Activated CD4-positive, alpha-beta T cell treated with anti-CD3 and anti-CD28 coated beads for 36 hours (primary cell): ENCODE measurements at regions not wholly inside any gene's neighbourhood (a gene's known extent, or its start where the extent isn't known, plus 50 kb on each side); places are given as distances from the start of the nearest gene placed in this dataset.

Source experiments
- ATAC-seq: fragments of 200-7000 bp; cut with Tn5 transposase; one replicate; pipeline ENCODE4 v1.10.0; 2021; ENCODE audit warnings: mild to moderate bottlenecking, moderate library complexity
- CTCF ChIA-PET: fragments of 350-600 bp; sonication (Branson Sonifier 250); formaldehyde crosslinking; loops from one replicate; lab custom pipeline; 2021; ENCODE audit warnings: antibody characterized with exemption; lab: Charles Lee
- POLR2A ChIA-PET: fragments of 350-600 bp; sonication (Branson Sonifier 250); formaldehyde crosslinking; loops from one replicate; lab custom pipeline; 2021; ENCODE audit warnings: antibody characterized with exemption, inconsistent platforms; lab: Charles Lee
- DNase-seq: peaks from one replicate; pipeline ENCODE4 v3.0.0-alpha.2; 2020
- H3K27ac Mint-ChIP-seq: one replicate; pipeline ENCODE4 v1.8.0; 2021; ENCODE audit warnings: mixed read lengths
- H3K27me3 Mint-ChIP-seq: one replicate; pipeline ENCODE4 v1.8.0; 2021; ENCODE audit warnings: mixed read lengths
- H3K36me3 Mint-ChIP-seq: one replicate; pipeline ENCODE4 v1.8.0; 2021; ENCODE audit warnings: low read depth, mixed read lengths
- H3K4me1 Mint-ChIP-seq: one replicate; pipeline ENCODE4 v1.8.0; 2021; ENCODE audit warnings: mixed read lengths
- H3K4me3 Mint-ChIP-seq: one replicate; pipeline ENCODE4 v1.8.0; 2021; ENCODE audit warnings: mild to moderate bottlenecking, moderate library complexity, mixed read lengths
- H3K9me3 Mint-ChIP-seq: one replicate; pipeline ENCODE4 v1.8.0; 2021; ENCODE audit warnings: low read depth, mixed read lengths
- intact Hi-C, 2 experiments: fragments of 100-400 bp; cut with DNase I in 1 of 2; cut with micrococcal nuclease in 1 of 2; formaldehyde crosslinking; loops; one replicate each; pipeline versions ENCODE4 v1.14.2 to v1.15.1; 2022 to 2024; cut with DNase I, micrococcal nuclease

DNA sequence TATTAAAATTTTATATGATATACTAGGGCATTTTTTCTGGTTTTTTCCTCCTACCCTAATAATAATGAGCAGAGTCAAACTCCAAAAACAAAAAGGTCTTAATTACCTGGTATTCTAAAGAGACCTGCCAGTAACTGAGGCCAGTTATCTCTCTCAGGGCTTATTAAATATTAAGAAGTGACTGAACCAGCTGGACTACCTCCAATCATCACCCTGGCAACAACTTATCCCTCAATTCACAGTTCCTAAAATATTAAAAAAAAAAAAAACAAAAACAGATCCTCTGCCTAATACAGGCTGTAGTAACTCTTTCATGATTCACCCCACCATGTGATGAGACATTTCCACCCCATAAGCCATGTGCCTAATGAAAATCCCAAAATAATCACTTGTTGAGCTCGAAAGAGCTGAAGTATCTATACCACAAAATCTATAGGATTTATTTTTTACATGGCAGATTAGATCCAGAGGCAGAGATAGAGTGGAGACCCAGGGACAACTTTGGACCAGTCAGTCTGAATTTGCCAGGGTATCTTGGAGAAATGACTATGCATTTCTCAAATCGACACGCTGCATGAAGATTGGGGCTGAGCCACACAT lies 698.0 kb downstream of the FAT4 start:
- ChIA-PET CTCF (no interaction called here), POLR2A (no interaction called here)
- Mint-ChIP-seq H3K4me1 (no peaks in the 10 kb centered on the region), H3K9me3 (peaks cover 10% of the 10 kb centered on the region), H3K27me3 (no peaks in the 10 kb centered on the region), H3K27ac (no peak overlapping the region), H3K36me3 (no peaks in the 10 kb centered on the region), H3K4me3 (no peak overlapping the region)
- intact Hi-C loops: no loop called here
- DNase-seq (no peak), ATAC-seq (no peak)

DNA sequence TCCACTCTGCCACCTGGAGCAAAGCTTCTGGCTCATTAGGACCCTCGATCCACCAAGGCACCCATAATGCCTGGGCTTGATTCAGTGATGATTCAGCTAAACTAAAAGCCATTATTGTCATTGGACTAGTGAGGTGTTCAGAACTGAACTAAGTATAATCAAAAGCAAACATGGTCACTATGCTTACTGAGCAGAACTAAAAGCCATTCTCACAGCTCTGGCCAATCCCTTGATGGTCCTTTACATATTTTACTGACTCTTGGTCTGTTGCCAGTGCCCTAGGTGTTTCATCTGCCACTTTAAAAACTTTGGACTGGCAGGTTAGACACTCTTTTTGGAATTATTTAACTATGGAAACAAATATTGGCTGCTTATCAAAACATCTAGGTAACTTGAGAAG lies 703.5 kb downstream of the FAT4 start:
- no peak overlapping the region for H3K4me3 Mint-ChIP-seq
- peaks cover 4% of the 10 kb centered on the region for H3K9me3 Mint-ChIP-seq
- no peak overlapping the region for H3K27ac Mint-ChIP-seq
- ChIA-PET POLR2A (no interaction called here), CTCF (no interaction called here)
- DNase-seq (no peak), ATAC-seq (no peak)
- no peaks in the 10 kb centered on the region for H3K36me3 Mint-ChIP-seq
- no peaks in the 10 kb centered on the region for H3K27me3 Mint-ChIP-seq
- no peaks in the 10 kb centered on the region for H3K4me1 Mint-ChIP-seq
- intact Hi-C loops: no loop called here

DNA sequence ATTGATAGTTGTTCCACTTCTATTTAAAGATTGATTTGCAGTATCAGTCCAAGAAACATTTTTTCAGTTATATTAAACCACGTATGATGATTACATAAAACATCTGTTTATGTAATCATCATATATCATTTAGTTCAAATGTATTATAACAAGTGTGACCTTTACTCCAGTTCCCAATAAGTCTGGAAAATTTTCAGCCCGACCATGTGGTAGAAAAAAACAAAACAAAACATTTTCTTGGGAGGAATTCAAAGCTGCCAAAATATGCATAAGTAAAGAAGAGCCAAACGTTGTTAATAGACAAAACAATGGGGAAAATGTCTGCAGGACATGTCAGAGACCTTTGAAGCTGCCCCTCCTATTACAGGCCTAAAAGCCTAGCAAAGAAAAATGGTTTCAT lies 709.1 kb downstream of the FAT4 start:
- ChIA-PET CTCF (no interaction called here), POLR2A (no interaction called here)
- no peak for DNase-seq
- no peaks in the 10 kb centered on the region for H3K36me3 Mint-ChIP-seq
- H3K4me3 Mint-ChIP-seq: no peak overlapping the region
- no peak overlapping the region for H3K27ac Mint-ChIP-seq
- H3K27me3 Mint-ChIP-seq: no peaks in the 10 kb centered on the region
- intact Hi-C loops: no loop called here
- no peak for ATAC-seq
- no peaks in the 10 kb centered on the region for H3K4me1 Mint-ChIP-seq
- no peaks in the 10 kb centered on the region for H3K9me3 Mint-ChIP-seq

DNA sequence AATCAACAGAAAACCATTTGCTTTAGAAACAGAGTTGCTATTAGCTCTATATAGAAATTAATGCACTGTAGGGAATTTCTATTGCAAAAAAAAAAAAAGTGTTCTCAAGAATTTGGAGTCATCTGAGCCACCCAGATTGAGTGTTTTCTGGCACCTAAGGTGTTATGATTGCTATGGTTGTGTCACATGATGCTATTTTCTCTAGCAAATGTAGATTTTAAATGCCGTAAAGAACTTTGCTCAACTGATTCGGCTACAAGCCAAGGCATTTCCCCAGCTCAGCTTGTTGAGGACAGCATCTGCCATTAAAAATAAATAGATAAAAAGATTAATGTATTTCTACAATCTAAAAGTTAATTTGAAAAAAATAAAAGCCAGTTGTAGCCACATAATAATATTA lies 712.8 kb downstream of the FAT4 start:
- ChIA-PET POLR2A (no interaction called here), CTCF (interaction anchor here (0.6 kb wide), 1 partner anchor 678 kb away, joined by 3 read pairs; no protein-coding TSS in a partner anchor)
- no peaks in the 10 kb centered on the region for H3K4me1 Mint-ChIP-seq
- DNase-seq (no peak), ATAC-seq (no peak)
- no peaks in the 10 kb centered on the region for H3K27me3 Mint-ChIP-seq
- H3K9me3 Mint-ChIP-seq: no peaks in the 10 kb centered on the region
- H3K27ac Mint-ChIP-seq: no peak overlapping the region
- no peak overlapping the region for H3K4me3 Mint-ChIP-seq
- intact Hi-C loops: no loop called here
- H3K36me3 Mint-ChIP-seq: no peaks in the 10 kb centered on the region

- ATAC-seq: no peak
- H3K4me1 Mint-ChIP-seq: no peaks in the 10 kb centered on the region
- ChIA-PET CTCF (no interaction called here), POLR2A (no interaction called here)
- intact Hi-C loops: no loop called here
- no peak overlapping the region for H3K4me3 Mint-ChIP-seq
- no peaks in the 10 kb centered on the region for H3K9me3 Mint-ChIP-seq
- no peaks in the 10 kb centered on the region for H3K36me3 Mint-ChIP-seq
- H3K27ac Mint-ChIP-seq: no peak overlapping the region
- no peak for DNase-seq
- H3K27me3 Mint-ChIP-seq: no peaks in the 10 kb centered on the region
Observed at GRCh38 chr4:126028876-126029275, 714.1 kb downstream of the FAT4 start.

DNA sequence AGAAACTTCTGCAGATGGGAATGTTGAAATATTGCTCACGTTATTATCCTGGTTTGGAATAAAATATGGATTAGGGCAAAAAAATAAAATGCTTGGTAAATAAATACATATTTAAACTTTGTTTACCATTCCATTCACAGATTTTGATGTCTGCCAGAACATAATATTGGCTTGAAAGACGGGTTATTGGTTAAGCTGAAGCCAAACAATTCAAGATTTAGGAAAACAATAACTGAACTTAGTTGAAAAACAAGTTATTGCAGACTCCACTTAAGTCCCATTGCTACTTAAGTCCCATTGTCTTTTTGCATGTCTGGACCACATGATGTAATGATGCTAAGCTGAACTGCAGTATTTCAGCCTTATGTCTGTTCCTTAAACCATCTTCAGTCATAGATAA lies 722.5 kb downstream of the FAT4 start:
- ATAC-seq: no peak
- Mint-ChIP-seq H3K36me3 (no peaks in the 10 kb centered on the region), H3K27ac (no peak overlapping the region), H3K4me1 (no peaks in the 10 kb centered on the region), H3K9me3 (peaks cover 3% of the 10 kb centered on the region), H3K27me3 (no peaks in the 10 kb centered on the region), H3K4me3 (no peak overlapping the region)
- CTCF ChIA-PET: no interaction called here
- POLR2A ChIA-PET: no interaction called here
- no peak for DNase-seq
- intact Hi-C loops: no loop called here

- POLR2A ChIA-PET: no interaction called here
- Mint-ChIP-seq H3K4me3 (no peak overlapping the region), H3K27ac (no peak overlapping the region), H3K4me1 (no peaks in the 10 kb centered on the region), H3K27me3 (no peaks in the 10 kb centered on the region), H3K36me3 (no peaks in the 10 kb centered on the region), H3K9me3 (peaks cover 5% of the 10 kb centered on the region)
- DNase-seq: no peak
- intact Hi-C loops: no loop called here
- no peak for ATAC-seq
- CTCF ChIA-PET: no interaction called here
Observed at GRCh38 chr4:126038502-126039144, 723.9 kb downstream of the FAT4 start.

GRCh38 chr4:126046081-126046614 lies 731.4 kb downstream of the FAT4 start:
- H3K27me3 Mint-ChIP-seq: no peaks in the 10 kb centered on the region
- DNase-seq (no peak), ATAC-seq (no peak)
- no peak overlapping the region for H3K4me3 Mint-ChIP-seq
- ChIA-PET CTCF (no interaction called here), POLR2A (no interaction called here)
- no peak overlapping the region for H3K27ac Mint-ChIP-seq
- H3K4me1 Mint-ChIP-seq: no peaks in the 10 kb centered on the region
- intact Hi-C loops: no loop called here
- H3K9me3 Mint-ChIP-seq: peaks cover 3% of the 10 kb centered on the region
- no peaks in the 10 kb centered on the region for H3K36me3 Mint-ChIP-seq

DNA sequence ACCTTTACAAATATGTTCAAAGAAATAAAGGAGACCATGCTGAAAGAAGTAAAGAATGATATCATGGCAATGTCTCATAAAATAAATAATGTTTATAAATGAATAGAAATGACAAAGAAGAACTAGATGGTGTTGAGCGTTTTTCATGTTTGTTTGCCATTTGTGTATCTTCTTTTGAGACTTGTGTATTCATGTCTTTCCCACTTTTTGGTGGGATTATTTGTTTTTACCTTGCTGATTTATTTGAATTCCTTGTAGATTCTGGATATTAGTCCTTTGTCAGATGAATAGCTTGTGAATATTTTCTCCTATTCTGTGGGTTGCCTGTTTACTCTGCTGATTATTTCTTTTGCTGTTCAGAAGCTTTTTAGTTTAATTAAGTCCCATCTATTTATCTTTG lies 732.4 kb downstream of the FAT4 start:
- POLR2A ChIA-PET: no interaction called here
- H3K27ac Mint-ChIP-seq: no peak overlapping the region
- no peak overlapping the region for H3K4me3 Mint-ChIP-seq
- H3K36me3 Mint-ChIP-seq: no peaks in the 10 kb centered on the region
- CTCF ChIA-PET: no interaction called here
- peaks cover 3% of the 10 kb centered on the region for H3K9me3 Mint-ChIP-seq
- DNase-seq (no peak), ATAC-seq (no peak)
- intact Hi-C loops: no loop called here
- no peaks in the 10 kb centered on the region for H3K4me1 Mint-ChIP-seq
- H3K27me3 Mint-ChIP-seq: no peaks in the 10 kb centered on the region

DNA sequence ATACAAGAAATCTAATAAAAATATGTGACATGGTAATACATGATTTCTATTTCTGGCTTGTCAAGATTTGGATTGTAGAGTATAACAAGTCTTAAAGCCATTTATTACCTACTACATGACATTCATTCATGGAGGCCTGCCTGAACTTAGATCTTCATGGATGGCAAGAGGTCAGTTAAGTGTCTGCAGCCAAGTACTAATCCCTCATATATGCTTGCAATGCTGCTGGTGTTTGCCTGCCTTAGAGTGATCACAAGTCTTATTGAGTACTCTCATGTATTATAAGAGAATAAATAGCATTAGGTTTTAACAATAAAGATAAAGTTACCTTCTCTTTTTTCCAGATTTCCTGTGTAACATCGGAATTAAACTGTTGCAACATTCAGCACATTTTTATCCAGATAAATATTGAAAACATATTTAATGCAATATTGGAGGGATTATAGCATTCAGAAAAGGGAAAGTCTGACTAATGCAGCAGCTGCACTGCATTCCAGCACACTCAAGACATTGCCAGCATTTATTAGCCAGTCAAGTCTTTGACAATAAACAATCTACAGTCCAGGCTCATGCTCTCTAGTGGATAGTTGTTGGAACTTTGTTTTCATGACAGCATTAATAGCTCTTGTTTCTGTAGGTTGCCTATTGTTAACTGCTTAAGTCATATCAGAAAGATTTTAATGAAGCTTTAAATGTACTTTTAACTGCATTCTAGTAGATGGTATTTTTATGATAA lies 737.1 kb downstream of the FAT4 start:
- CTCF ChIA-PET: no interaction called here
- POLR2A ChIA-PET: no interaction called here
- Mint-ChIP-seq H3K4me3 (no peak overlapping the region), H3K36me3 (no peaks in the 10 kb centered on the region), H3K27me3 (no peaks in the 10 kb centered on the region), H3K27ac (no peak overlapping the region), H3K9me3 (peaks cover 4% of the 10 kb centered on the region), H3K4me1 (no peaks in the 10 kb centered on the region)
- DNase-seq (no peak), ATAC-seq (no peak)
- intact Hi-C loops: no loop called here

DNA sequence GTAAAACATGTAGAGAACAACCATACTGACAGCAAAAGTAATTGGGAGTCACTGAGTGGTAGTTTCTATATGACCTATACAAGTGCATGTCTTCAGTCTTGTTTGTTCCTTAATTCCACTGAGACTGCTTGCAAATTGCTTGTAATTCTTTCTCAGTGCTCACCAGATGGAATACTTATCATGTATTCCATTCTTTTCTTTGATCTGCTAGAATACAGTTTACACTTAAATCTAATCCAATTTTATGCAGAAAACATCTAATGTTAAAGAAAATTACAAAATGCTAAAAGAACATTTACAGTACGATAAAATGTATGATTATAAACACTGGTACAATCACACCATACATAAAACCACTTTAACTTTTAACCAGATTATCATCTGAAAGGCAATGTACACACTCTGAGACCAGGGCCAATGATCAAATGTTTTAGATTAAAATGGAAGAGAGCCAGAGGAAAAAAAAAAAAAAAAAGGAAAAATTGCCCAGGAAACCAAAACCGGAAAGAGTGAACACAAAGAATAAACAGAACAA lies 741.4 kb downstream of the FAT4 start:
- no peaks in the 10 kb centered on the region for H3K27me3 Mint-ChIP-seq
- H3K4me1 Mint-ChIP-seq: no peaks in the 10 kb centered on the region
- ChIA-PET CTCF (no interaction called here), POLR2A (no interaction called here)
- H3K4me3 Mint-ChIP-seq: no peak overlapping the region
- intact Hi-C loops: no loop called here
- no peak overlapping the region for H3K27ac Mint-ChIP-seq
- H3K9me3 Mint-ChIP-seq: peaks cover 4% of the 10 kb centered on the region
- no peaks in the 10 kb centered on the region for H3K36me3 Mint-ChIP-seq
- ATAC-seq: no peak
- DNase-seq: no peak

GRCh38 chr4:126057371-126057770 lies 742.6 kb downstream of the FAT4 start:
- POLR2A ChIA-PET: no interaction called here
- DNase-seq: no peak
- H3K4me3 Mint-ChIP-seq: no peak overlapping the region
- H3K27ac Mint-ChIP-seq: no peak overlapping the region
- intact Hi-C loops: no loop called here
- H3K36me3 Mint-ChIP-seq: no peaks in the 10 kb centered on the region
- CTCF ChIA-PET: interaction anchor here (0.8 kb wide), 1 partner anchor 47 kb away, joined by 3 read pairs; no protein-coding TSS in a partner anchor
- no peaks in the 10 kb centered on the region for H3K27me3 Mint-ChIP-seq
- ATAC-seq: no peak
- no peaks in the 10 kb centered on the region for H3K4me1 Mint-ChIP-seq
- peaks cover 4% of the 10 kb centered on the region for H3K9me3 Mint-ChIP-seq
